ENCODE measurements at regions not wholly inside any gene's neighbourhood (a gene's known extent, or its start where the extent isn't known, plus 50 kb on each side); places are given as distances from the start of the nearest gene placed in this dataset.

GRCh38 chr21:41067709-41068108, 100.3 kb upstream of the BACE2 start:
- H2AFZ ChIP-seq (replicated peaks; ENCODE audit: low read length, poor library complexity) = no peak overlapping the region
- peaks cover 3% of the 10 kb centered on the region; the same call in 1 of the 2 replicates for H3K9me3 ChIP-seq (ENCODE audit: control insufficient read depth, insufficient read depth, low read length)
- no peak overlapping the region for H4K91ac ChIP-seq (ENCODE audit: insufficient read depth, low read depth, low read length)
- no peak overlapping the region for H3K27ac ChIP-seq (ENCODE audit: insufficient read depth, low read length)
- H3K4ac ChIP-seq (ENCODE audit: low read depth, low read length) = no peak overlapping the region
- dilution Hi-C loops (cut with HindIII; ENCODE audit: low sequenced_read_pairs, unreplicated experiment) (no loop called here), in situ Hi-C loops (cut with MboI; ENCODE audit: low sequenced_read_pairs) (no loop called here), intact Hi-C loops (cut with micrococcal nuclease) (loop anchor here (5.0 kb wide), 1 partner anchor 925 kb away; no protein-coding TSS in a partner anchor)
- no peaks in the 10 kb centered on the region for H3K9me1 ChIP-seq (ENCODE audit: insufficient read depth, low read length)
- H3K23ac ChIP-seq (ENCODE audit: low read depth, low read length) = no peak overlapping the region
- H2BK15ac ChIP-seq (ENCODE audit: low read depth, low read length) = no peak overlapping the region
- H4K20me1 ChIP-seq (ENCODE audit: insufficient read depth, low read length) = no peaks in the 10 kb centered on the region
- no peak overlapping the region for H3K9ac ChIP-seq (ENCODE audit: low read depth, low read length)
- ChIA-PET CTCF (no interaction called here), POLR2A (ENCODE audit: unreplicated experiment) (no interaction called here)
- TF ChIP-seq USF2 (IDR thresholded peaks at IDR 0.05; ENCODE audit: low read depth, low read length) (no peak), RFX5 (IDR thresholded peaks at IDR 0.05; ENCODE audit: low read depth, low read length) (no peak), MXI1 (IDR thresholded peaks at IDR 0.05; ENCODE audit: borderline replicate concordance, low read depth, low read length) (no peak), MAFK (IDR thresholded peaks at IDR 0.05; ENCODE audit: low read depth, low read length) (no peak), CHD1 (IDR thresholded peaks at IDR 0.05; ENCODE audit: low read depth, low read length) (no peak), BHLHE40 (IDR thresholded peaks at IDR 0.05; ENCODE audit: low read depth, low read length) (no peak), RCOR1 (IDR thresholded peaks at IDR 0.05; ENCODE audit: insufficient replicate concordance, low read length) (no peak), SMC3 (IDR thresholded peaks at IDR 0.05; ENCODE audit: low read depth, low read length) (no peak), CEBPB (IDR thresholded peaks at IDR 0.05; ENCODE audit: low read depth, low read length) (no peak)
- BruUV-seq (replicated peaks) = no TSS peak
- H3K79me1 ChIP-seq (ENCODE audit: low read depth in 1 of 2, low read length in 2 of 2) = no peaks in the 10 kb centered on the region
- no peak overlapping the region for H4K8ac ChIP-seq (ENCODE audit: low read depth in 2 of 2, low read length in 2 of 2)
- no peak overlapping the region for H2BK120ac ChIP-seq (ENCODE audit: low read depth, low read length)
- no peak overlapping the region for H2AK9ac ChIP-seq (replicated peaks; ENCODE audit: low read depth, low read length, poor library complexity)
- no peak overlapping the region for H3K14ac ChIP-seq (replicated peaks; ENCODE audit: low read depth, low read length)
- no peak overlapping the region for H2BK5ac ChIP-seq (ENCODE audit: low read depth, low read length, poor library complexity, severe bottlenecking)
- H3K4me2 ChIP-seq (ENCODE audit: low read depth, low read length) = no peak overlapping the region
- no peak for DNase-seq
- no peak overlapping the region for H2AK5ac ChIP-seq (ENCODE audit: low read depth, low read length)
- H3K27me3 ChIP-seq (ENCODE audit: control insufficient read depth, insufficient read depth, low read length) = no peaks in the 10 kb centered on the region
- H2BK20ac ChIP-seq (ENCODE audit: low read depth, low read length) = no peak overlapping the region
- no peak overlapping the region for H3K56ac ChIP-seq (ENCODE audit: extremely low read depth, insufficient read depth, low read length)
- H3K4me1 ChIP-seq (ENCODE audit: control insufficient read depth, insufficient read depth, low read length) = no peaks in the 10 kb centered on the region
- no peak overlapping the region for H4K5ac ChIP-seq (ENCODE audit: low read depth, low read length)
- H3K18ac ChIP-seq (ENCODE audit: low read depth, low read length) = no peak overlapping the region
- no peak overlapping the region for H3K4me3 ChIP-seq (ENCODE audit: insufficient read depth, low read depth, low read length)
- no CpG with 5 or more reads among the region's 4 CpGs for WGBS, 2 experiments (ENCODE audit: extremely low coverage in 2 of 2, insufficient read length in 1 of 2)
- ATAC-seq (ENCODE audit: low read depth) = no peak
- no peaks in the 10 kb centered on the region for H3K36me3 ChIP-seq (ENCODE audit: control insufficient read depth, insufficient read depth, low read length)
